ENCODE measurements at regions not wholly inside any gene's neighbourhood (a gene's known extent, or its start where the extent isn't known, plus 50 kb on each side); places are given as distances from the start of the nearest gene placed in this dataset.

- no peak for TF ChIP-seq CTCF (IDR thresholded peaks at IDR 0.05; ENCODE audit: low read length)
- no peak for TF ChIP-seq EZH2 (IDR thresholded peaks at IDR 0.05; ENCODE audit: borderline replicate concordance, low read length)
Measured at GRCh38 chr6:114886670-114887436, 544.0 kb upstream of the HS3ST5 start.

Data from OCI-LY1 (cell line).